ENCODE measurements at regions not wholly inside any gene's neighbourhood (a gene's known extent, or its start where the extent isn't known, plus 50 kb on each side); places are given as distances from the start of the nearest gene placed in this dataset.

GRCh38 chr13:29696606-29697005 lies 101.1 kb upstream of the SLC7A1 start:
- Histone ChIP-seq H2AFZ (no peak overlapping the region), H3K4me1 (no peaks in the 10 kb centered on the region), H3K9me3 (ENCODE audit: control insufficient read depth, low read length) (no peaks in the 10 kb centered on the region), H3K79me2 (no peaks in the 10 kb centered on the region), H3K27ac (no peak overlapping the region), H3K36me3 (ENCODE audit: control insufficient read depth, insufficient read depth, low read length) (no peaks in the 10 kb centered on the region), H3K4me3 (ENCODE audit: low read depth, low read length) (no peak overlapping the region), H3K9ac (no peak overlapping the region), H3K4me2 (ENCODE audit: low read length) (no peak overlapping the region), H3K27me3 (ENCODE audit: control insufficient read depth, insufficient read depth, low read length) (no peaks in the 10 kb centered on the region)
- TF ChIP-seq CTCF (IDR thresholded peaks at IDR 0.05) = no peak

- Histone ChIP-seq H3K27ac (no peak overlapping the region), H3K9me3 (ENCODE audit: control insufficient read depth, low read length) (no peaks in the 10 kb centered on the region), H2AFZ (no peak overlapping the region), H3K9ac (no peak overlapping the region), H3K4me3 (ENCODE audit: low read depth, low read length) (no peak overlapping the region), H3K79me2 (no peaks in the 10 kb centered on the region), H3K36me3 (ENCODE audit: control insufficient read depth, insufficient read depth, low read length) (no peaks in the 10 kb centered on the region), H3K27me3 (ENCODE audit: control insufficient read depth, insufficient read depth, low read length) (no peaks in the 10 kb centered on the region), H3K4me2 (ENCODE audit: low read length) (no peak overlapping the region), H3K4me1 (no peaks in the 10 kb centered on the region)
- no peak for TF ChIP-seq CTCF (IDR thresholded peaks at IDR 0.05)
These were observed 97.9 kb upstream of the SLC7A1 start for GRCh38 chr13:29693275-29693945.

- Histone ChIP-seq H2AFZ (no peak overlapping the region), H3K79me2 (no peaks in the 10 kb centered on the region), H3K27me3 (ENCODE audit: control insufficient read depth, insufficient read depth, low read length) (no peaks in the 10 kb centered on the region), H3K4me3 (ENCODE audit: low read depth, low read length) (no peak overlapping the region), H3K9ac (no peak overlapping the region), H3K4me2 (ENCODE audit: low read length) (no peak overlapping the region), H3K27ac (no peak overlapping the region), H3K36me3 (ENCODE audit: control insufficient read depth, insufficient read depth, low read length) (no peaks in the 10 kb centered on the region), H3K9me3 (ENCODE audit: control insufficient read depth, low read length) (no peaks in the 10 kb centered on the region), H3K4me1 (no peaks in the 10 kb centered on the region)
- no peak for TF ChIP-seq CTCF (IDR thresholded peaks at IDR 0.05)
These were observed 94.1 kb upstream of the SLC7A1 start for GRCh38 chr13:29689548-29689947.

GRCh38 chr13:29688193-29688592 lies 92.7 kb upstream of the SLC7A1 start:
- Histone ChIP-seq H3K4me3 (ENCODE audit: low read depth, low read length) (no peak overlapping the region), H3K9me3 (ENCODE audit: control insufficient read depth, low read length) (no peaks in the 10 kb centered on the region), H3K27me3 (ENCODE audit: control insufficient read depth, insufficient read depth, low read length) (no peaks in the 10 kb centered on the region), H3K4me1 (no peaks in the 10 kb centered on the region), H3K79me2 (no peaks in the 10 kb centered on the region), H3K36me3 (ENCODE audit: control insufficient read depth, insufficient read depth, low read length) (no peaks in the 10 kb centered on the region), H3K9ac (no peak overlapping the region), H3K4me2 (ENCODE audit: low read length) (no peak overlapping the region), H2AFZ (no peak overlapping the region), H3K27ac (no peak overlapping the region)
- TF ChIP-seq CTCF (IDR thresholded peaks at IDR 0.05) = no peak

- no peaks in the 10 kb centered on the region for H3K79me2 ChIP-seq
- no peaks in the 10 kb centered on the region for H3K4me1 ChIP-seq
- H2AFZ ChIP-seq = no peak overlapping the region
- no peak overlapping the region for H3K9ac ChIP-seq
- no peak overlapping the region for H3K4me3 ChIP-seq (ENCODE audit: low read depth, low read length)
- no peaks in the 10 kb centered on the region for H3K27me3 ChIP-seq (ENCODE audit: control insufficient read depth, insufficient read depth, low read length)
- H3K36me3 ChIP-seq (ENCODE audit: control insufficient read depth, insufficient read depth, low read length) = no peaks in the 10 kb centered on the region
- H3K9me3 ChIP-seq (ENCODE audit: control insufficient read depth, low read length) = no peaks in the 10 kb centered on the region
- H3K27ac ChIP-seq = no peak overlapping the region
- no peak overlapping the region for H3K4me2 ChIP-seq (ENCODE audit: low read length)
- no peak for TF ChIP-seq CTCF (IDR thresholded peaks at IDR 0.05)
These were observed 89.0 kb upstream of the SLC7A1 start for GRCh38 chr13:29684441-29684840.
